AML-193 (cell line): ENCODE measurements at regions not wholly inside any gene's neighbourhood (a gene's known extent, or its start where the extent isn't known, plus 50 kb on each side); places are given as distances from the start of the nearest gene placed in this dataset.

Experiments used
- DNase-seq, 2 experiments: peaks; one replicate each; lab custom pipeline; 2025; lab: John Stamatoyannopoulos, UW

- no peak for DNase-seq
Observed at GRCh38 chr5:167229751-167230150, 1061.7 kb upstream of the WWC1 start.

- DNase-seq: no peak
Observed at GRCh38 chr5:167230414-167230813, 1061.0 kb upstream of the WWC1 start.

DNA sequence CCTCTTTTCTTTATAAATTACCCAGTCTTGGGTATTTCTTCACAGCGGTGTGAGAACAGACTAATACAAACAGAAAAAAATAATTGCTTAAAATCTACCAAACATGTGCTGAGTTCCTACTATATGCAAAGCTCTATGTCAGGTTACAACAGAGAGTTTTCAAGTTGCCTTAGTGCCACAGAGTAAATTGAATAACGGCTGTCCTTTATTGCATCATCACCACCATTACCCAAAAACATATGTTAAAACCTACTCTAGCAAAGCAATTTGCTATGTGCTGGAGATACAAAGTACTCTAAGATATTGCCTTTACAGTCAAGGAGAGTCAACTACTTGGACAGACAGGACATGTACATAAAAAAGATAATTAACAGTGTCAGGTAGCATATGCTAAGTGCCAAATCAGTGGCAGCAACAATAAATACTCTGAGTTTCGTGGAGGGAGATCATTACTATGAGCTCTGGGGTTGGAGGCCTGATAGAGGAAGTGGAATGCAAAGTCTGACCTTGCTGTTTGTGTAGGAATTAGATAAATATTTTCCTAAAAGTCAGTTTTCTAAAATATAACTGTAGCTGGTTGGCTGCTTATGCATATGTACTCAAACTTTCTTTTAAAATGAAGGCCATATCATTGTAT is 1058.7 kb upstream of the WWC1 start:
- DNase-seq: no peak

DNA sequence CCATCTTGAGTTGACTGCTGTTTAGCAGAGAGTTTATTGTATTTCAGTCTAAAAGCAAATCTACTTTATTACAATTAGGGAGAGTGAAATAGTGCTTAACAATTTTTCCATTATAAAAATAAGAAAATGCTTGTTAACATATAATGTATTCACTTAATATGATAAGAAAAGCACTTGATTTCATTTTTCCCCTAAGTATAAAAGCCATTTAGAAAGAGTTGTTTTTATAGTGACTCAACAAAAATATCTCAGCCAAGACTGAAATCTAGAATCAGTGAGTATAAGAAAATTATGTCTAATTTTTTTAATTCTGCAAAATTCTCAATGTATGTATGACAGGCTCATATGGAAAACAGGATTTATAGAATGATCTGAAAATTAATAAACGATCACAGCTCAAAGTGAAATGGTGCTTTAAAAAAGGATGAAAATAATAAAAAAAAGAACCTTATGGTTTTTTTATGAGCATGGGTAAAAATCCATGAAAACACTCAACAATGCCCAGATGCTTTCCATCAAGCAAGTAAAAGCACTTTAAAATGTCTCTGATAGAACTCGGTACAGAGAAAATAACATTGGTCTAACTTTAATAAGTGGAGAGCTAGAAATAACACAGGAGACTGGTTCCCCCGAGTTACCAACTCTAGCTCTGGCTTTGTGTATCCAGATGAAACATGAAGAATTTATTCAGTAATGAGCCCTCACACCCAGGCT is 1057.8 kb upstream of the WWC1 start:
- no peak for DNase-seq

DNA sequence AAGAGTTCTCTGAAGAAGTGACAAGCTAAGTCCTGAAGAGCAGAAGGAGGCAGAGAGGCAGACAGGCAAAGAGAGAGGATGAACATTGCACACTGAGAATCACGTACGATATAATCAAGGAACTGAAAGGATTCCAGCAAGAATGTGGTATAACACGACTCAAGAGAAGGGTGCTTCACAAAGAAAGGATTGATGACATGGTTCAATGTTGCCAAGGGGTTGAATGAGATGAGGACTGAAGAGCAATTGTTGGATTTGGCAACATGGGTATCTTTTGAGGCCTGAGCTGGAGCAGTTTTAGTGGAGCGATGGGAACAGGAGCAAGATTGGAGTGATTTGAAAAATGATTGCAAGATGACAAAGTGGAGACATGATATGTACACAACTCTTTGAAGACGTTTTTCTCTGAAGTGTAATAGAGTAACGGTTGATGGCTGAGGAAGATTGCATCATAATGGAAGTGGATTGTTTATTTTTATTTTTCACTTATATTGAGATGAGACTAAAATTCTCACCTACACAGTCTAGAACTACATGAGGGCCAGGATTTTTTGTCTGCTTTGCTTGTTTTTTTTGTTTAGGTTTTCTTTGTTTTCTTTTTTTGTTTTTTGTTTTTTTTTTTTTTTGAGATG is 1049.9 kb upstream of the WWC1 start:
- DNase-seq: no peak

GRCh38 chr5:167242701-167243100 is 1048.7 kb upstream of the WWC1 start:
- DNase-seq: no peak

- no peak for DNase-seq
Observed at GRCh38 chr5:167243463-167243862, 1048.0 kb upstream of the WWC1 start.

DNA sequence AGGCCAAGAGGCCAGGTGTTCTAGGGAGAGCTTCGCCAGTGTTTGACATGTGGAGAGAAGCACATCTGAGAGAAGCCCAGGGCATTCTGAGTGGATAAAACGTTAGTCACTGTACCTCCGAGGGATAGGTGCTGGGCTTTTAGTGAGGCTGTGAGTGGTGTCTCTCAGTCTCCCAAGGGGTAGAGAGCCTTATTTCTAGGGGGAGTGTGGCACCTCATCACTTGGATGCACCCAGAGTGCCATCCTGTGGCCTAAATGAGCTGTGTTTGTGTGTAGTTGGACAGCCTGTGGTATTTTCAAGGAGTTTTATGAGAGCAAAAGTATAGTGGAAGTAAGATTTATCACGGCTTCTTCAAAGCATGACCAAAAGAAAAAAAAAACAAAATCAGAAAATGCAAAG is 1046.9 kb upstream of the WWC1 start:
- DNase-seq: no peak

DNA sequence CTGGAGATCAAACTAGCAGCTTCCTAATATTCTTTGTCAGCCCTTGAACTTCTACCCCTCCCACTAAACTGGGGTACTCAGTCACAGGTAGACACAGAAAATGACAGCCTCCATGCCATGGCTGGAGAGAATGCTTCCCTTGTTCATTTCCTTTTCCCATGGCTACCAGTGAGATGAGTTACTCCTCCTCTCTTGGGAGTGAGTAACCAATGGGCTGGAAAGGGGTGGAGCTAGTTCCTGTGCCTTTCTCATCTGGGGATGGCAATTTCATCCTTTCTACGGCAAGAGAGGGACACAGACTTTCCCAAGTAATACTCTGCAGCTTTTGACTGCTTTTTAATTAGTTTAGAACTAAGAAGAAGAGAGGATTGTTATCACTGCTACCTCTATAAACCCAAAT is 1045.6 kb upstream of the WWC1 start:
- no peak for DNase-seq

- DNase-seq: no peak
Observed at GRCh38 chr5:167247816-167248215, 1043.6 kb upstream of the WWC1 start.

GRCh38 chr5:167248257-167248656 is 1043.2 kb upstream of the WWC1 start:
- DNase-seq: no peak

GRCh38 chr5:167250996-167251395 is 1040.4 kb upstream of the WWC1 start:
- no peak for DNase-seq

- no peak for DNase-seq
Observed at GRCh38 chr5:167254132-167254531, 1037.3 kb upstream of the WWC1 start.

DNA sequence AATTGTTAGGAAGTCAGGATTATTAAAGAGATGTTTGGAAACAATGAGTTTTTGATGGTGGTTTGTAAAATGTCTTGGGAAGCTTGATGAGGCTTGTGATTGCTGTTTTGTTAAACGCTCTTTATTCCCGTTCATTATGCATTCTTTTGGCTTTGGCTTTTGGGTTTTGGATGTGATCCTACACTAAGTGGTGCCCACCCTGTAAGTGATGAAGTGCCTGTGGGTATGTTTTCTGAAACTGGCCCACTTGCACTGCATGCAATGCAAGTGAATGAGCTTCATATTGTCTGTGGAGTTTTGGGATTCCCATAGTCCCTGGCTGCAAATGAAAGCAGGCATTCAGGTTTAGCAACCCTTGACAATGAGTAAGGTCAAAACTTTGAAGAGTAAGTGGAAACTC is 1035.5 kb upstream of the WWC1 start:
- no peak for DNase-seq

- DNase-seq: no peak
Observed at GRCh38 chr5:167259806-167260205, 1031.6 kb upstream of the WWC1 start.

GRCh38 chr5:167261309-167262100 is 1029.9 kb upstream of the WWC1 start:
- peak in 1 of 2 experiments; percentile 4 for DNase-seq

DNA sequence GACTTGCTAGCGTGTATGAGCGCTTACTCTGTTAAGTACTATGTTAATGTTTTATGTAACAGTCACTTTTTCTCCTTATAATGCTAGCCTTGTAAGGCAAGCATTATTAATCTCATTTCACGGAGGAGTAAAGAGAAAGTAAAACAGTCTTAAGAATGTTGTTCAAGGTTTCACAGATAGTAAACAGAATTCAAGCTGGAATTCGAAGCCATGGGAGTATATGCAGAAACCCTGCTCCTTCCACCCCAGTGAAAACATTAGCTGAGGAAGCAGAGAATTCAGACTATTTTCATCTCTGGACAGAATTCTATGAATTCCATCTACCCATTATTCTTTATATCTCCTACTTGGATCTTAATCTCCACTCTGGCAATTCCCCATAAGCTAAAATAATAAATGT is 1028.3 kb upstream of the WWC1 start:
- no peak for DNase-seq

DNA sequence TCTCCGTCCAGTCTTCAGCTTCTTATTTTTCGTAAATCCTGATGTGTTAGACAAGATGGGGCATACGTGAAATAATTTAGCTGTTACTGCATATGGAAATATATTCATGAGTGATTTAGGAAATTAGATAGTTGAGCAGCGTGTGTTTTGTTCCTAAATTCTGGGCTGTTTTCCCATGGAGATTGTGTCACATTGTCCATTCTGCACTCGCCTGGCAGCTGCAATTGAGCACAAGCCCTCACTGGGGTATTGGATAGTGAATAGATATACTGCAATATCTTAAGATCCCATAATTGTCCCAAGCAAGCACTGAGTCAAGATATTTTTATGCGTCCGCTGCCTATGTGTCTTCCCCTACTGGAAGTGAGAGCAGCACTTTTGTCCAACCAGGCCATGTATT is 1027.1 kb upstream of the WWC1 start:
- DNase-seq: no peak

DNA sequence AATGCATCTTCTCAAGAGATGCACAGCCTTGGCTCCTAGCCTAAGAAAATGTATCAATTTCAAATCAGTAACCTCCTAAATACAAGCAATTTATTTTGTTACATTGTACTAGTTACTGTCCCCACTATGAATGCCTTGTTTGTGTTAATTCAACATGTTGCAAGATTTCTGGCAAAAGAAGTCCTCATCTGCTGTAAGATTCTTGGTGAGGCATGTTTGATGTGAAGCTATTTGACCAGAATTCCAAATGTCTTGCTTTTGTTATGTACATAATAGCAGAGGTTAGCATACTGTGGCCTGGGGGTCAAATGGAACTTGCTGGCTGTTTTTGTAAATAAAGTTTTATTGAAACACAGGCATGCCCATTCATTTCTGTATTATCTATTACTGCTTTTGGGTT is 1023.1 kb upstream of the WWC1 start:
- no peak for DNase-seq

DNA sequence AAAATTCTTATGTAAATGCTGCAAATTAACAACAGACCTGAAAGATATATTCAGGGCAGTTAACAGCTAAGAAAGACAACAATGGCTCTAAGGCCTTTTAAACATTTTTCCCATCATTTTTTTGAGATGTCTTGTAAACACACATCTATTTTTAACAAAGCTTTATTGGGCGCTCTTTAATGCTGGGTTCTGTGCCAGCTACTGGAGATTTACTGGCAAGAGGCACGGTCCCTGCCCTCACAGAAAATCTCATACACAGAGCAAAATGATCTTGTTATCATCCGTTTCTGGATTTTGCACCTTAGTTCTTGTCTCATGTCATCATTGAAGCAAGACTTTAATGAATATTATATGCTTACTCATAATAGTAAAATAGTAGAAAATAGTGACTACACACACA is 1022.3 kb upstream of the WWC1 start:
- no peak for DNase-seq

DNA sequence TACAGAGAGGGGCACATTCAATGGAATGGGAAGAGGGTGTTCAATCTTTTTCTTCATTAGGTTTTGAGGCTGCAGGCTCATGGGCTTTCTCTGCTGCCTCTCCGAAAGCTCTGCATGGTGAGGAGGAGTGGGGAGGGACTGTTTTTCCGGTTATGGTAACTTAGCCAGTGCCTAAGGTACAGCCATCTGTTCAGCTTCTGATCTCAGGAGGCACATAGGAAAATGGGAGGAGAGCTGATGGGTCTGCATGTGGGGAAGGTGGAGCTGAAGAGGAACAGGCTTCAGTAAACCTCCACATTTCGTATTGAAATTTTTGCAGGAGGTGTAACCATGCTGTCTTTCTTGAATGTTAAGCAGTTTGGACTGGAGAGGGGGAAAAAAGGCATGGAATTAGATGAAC is 1020.4 kb upstream of the WWC1 start:
- DNase-seq: no peak

GRCh38 chr5:167271511-167271910 is 1019.9 kb upstream of the WWC1 start:
- no peak for DNase-seq

GRCh38 chr5:167280111-167280510 is 1011.3 kb upstream of the WWC1 start:
- DNase-seq: no peak
